ENCODE measurements at regions not wholly inside any gene's neighbourhood (a gene's known extent, or its start where the extent isn't known, plus 50 kb on each side); places are given as distances from the start of the nearest gene placed in this dataset.
"Not testable (repeated sequence)": the region's sequence is repeated elsewhere in the genome, so short reads cannot be mapped to it uniquely, and the experiment has no call there.

GRCh38 chrX:45524296-45524695, 323.6 kb upstream of the DIPK2B start:
- H3K27ac Mint-ChIP-seq, result no peak overlapping the region
- H3K27me3 Mint-ChIP-seq, result no peaks in the 10 kb centered on the region
- H3K4me1 Mint-ChIP-seq (ENCODE audit: low read depth), result no peaks in the 10 kb centered on the region
- H3K9me3 Mint-ChIP-seq, result no peaks in the 10 kb centered on the region
- H3K4me3 Mint-ChIP-seq, result no peak overlapping the region
- H3K36me3 Mint-ChIP-seq (ENCODE audit: low read depth), result no peaks in the 10 kb centered on the region

- no peaks in the 10 kb centered on the region for H3K36me3 Mint-ChIP-seq (ENCODE audit: low read depth)
- H3K9me3 Mint-ChIP-seq, result no peaks in the 10 kb centered on the region
- H3K4me3 Mint-ChIP-seq, result no peak overlapping the region
- H3K4me1 Mint-ChIP-seq (ENCODE audit: low read depth), result peaks cover 21% of the 10 kb centered on the region
- H3K27me3 Mint-ChIP-seq, result no peaks in the 10 kb centered on the region
- H3K27ac Mint-ChIP-seq, result no peak overlapping the region
Observed at GRCh38 chrX:45518552-45518951, 317.9 kb upstream of the DIPK2B start.

- H3K27ac Mint-ChIP-seq, result no peak overlapping the region
- H3K36me3 Mint-ChIP-seq (ENCODE audit: low read depth), result no peaks in the 10 kb centered on the region
- H3K27me3 Mint-ChIP-seq, result no peaks in the 10 kb centered on the region
- H3K4me1 Mint-ChIP-seq (ENCODE audit: low read depth), result peaks cover 25% of the 10 kb centered on the region
- H3K4me3 Mint-ChIP-seq, result no peak overlapping the region
- no peaks in the 10 kb centered on the region for H3K9me3 Mint-ChIP-seq
Observed at GRCh38 chrX:45517090-45517973, 316.7 kb upstream of the DIPK2B start.

- no peaks in the 10 kb centered on the region for H3K27me3 Mint-ChIP-seq
- no peaks in the 10 kb centered on the region for H3K36me3 Mint-ChIP-seq (ENCODE audit: low read depth)
- H3K4me3 Mint-ChIP-seq, result peak overlapping the region; percentile 30
- peaks cover 25% of the 10 kb centered on the region for H3K4me1 Mint-ChIP-seq (ENCODE audit: low read depth)
- no peaks in the 10 kb centered on the region for H3K9me3 Mint-ChIP-seq
- H3K27ac Mint-ChIP-seq, result peak overlapping the region; percentile 80
Observed at GRCh38 chrX:45515262-45516215, 314.9 kb upstream of the DIPK2B start.

GRCh38 chrX:45513042-45513441, 312.4 kb upstream of the DIPK2B start:
- no peaks in the 10 kb centered on the region for H3K9me3 Mint-ChIP-seq
- peaks cover 25% of the 10 kb centered on the region for H3K4me1 Mint-ChIP-seq (ENCODE audit: low read depth)
- no peaks in the 10 kb centered on the region for H3K36me3 Mint-ChIP-seq (ENCODE audit: low read depth)

GRCh38 chrX:45508454-45508853, 307.8 kb upstream of the DIPK2B start:
- H3K9me3 Mint-ChIP-seq, result no peaks in the 10 kb centered on the region
- no peak overlapping the region for H3K4me3 Mint-ChIP-seq
- H3K27ac Mint-ChIP-seq, result no peak overlapping the region
- no peaks in the 10 kb centered on the region for H3K36me3 Mint-ChIP-seq (ENCODE audit: low read depth)
- peaks cover 25% of the 10 kb centered on the region for H3K4me1 Mint-ChIP-seq (ENCODE audit: low read depth)
- no peaks in the 10 kb centered on the region for H3K27me3 Mint-ChIP-seq

More at GRCh38 chrX:45513042-45513441, 312.4 kb upstream of the DIPK2B start:
- Mint-ChIP-seq H3K4me3 (no peak overlapping the region), H3K27ac (no peak overlapping the region), H3K27me3 (no peaks in the 10 kb centered on the region)

GRCh38 chrX:45506149-45506730, 305.6 kb upstream of the DIPK2B start:
- Mint-ChIP-seq H3K9me3 (no peaks in the 10 kb centered on the region), H3K36me3 (ENCODE audit: low read depth) (no peaks in the 10 kb centered on the region), H3K27ac (no peak overlapping the region), H3K27me3 (no peaks in the 10 kb centered on the region), H3K4me1 (ENCODE audit: low read depth) (peaks cover 21% of the 10 kb centered on the region), H3K4me3 (no peak overlapping the region)

- Mint-ChIP-seq H3K27me3 (no peaks in the 10 kb centered on the region), H3K4me1 (ENCODE audit: low read depth) (peaks cover 21% of the 10 kb centered on the region), H3K9me3 (no peaks in the 10 kb centered on the region), H3K4me3 (no peak overlapping the region), H3K36me3 (ENCODE audit: low read depth) (no peaks in the 10 kb centered on the region), H3K27ac (no peak overlapping the region)
Observed at GRCh38 chrX:45505214-45505613, 304.5 kb upstream of the DIPK2B start.

- H3K27ac Mint-ChIP-seq; H3K27me3 Mint-ChIP-seq; H3K4me3 Mint-ChIP-seq; H3K36me3 Mint-ChIP-seq (ENCODE audit: low read depth); H3K9me3 Mint-ChIP-seq: not testable (repeated sequence)
- peaks cover 21% of the 10 kb centered on the region for H3K4me1 Mint-ChIP-seq (ENCODE audit: low read depth)
Observed at GRCh38 chrX:45503787-45504362, 303.2 kb upstream of the DIPK2B start.

- Mint-ChIP-seq H3K9me3 (no peaks in the 10 kb centered on the region), H3K27me3 (peaks cover 9% of the 10 kb centered on the region), H3K4me1 (ENCODE audit: low read depth) (peaks cover 21% of the 10 kb centered on the region), H3K27ac (no peak overlapping the region), H3K4me3 (no peak overlapping the region), H3K36me3 (ENCODE audit: low read depth) (no peaks in the 10 kb centered on the region)
Observed at GRCh38 chrX:45502396-45502795, 301.7 kb upstream of the DIPK2B start.

GRCh38 chrX:45497290-45497689, 296.6 kb upstream of the DIPK2B start:
- Mint-ChIP-seq H3K27ac (no peak overlapping the region), H3K9me3 (peaks cover 19% of the 10 kb centered on the region), H3K27me3 (peaks cover 22% of the 10 kb centered on the region), H3K4me3 (no peak overlapping the region), H3K4me1 (ENCODE audit: low read depth) (no peaks in the 10 kb centered on the region), H3K36me3 (ENCODE audit: low read depth) (no peaks in the 10 kb centered on the region)

GRCh38 chrX:45485719-45486118, 285.0 kb upstream of the DIPK2B start:
- no peak overlapping the region for H3K4me3 Mint-ChIP-seq

GRCh38 chrX:45479835-45480422, 279.3 kb upstream of the DIPK2B start:
- Mint-ChIP-seq H3K9me3 (no peaks in the 10 kb centered on the region), H3K4me3 (no peak overlapping the region), H3K27ac (no peak overlapping the region), H3K36me3 (ENCODE audit: low read depth) (no peaks in the 10 kb centered on the region), H3K27me3 (peaks cover 5% of the 10 kb centered on the region), H3K4me1 (ENCODE audit: low read depth) (peaks cover 11% of the 10 kb centered on the region)

More at GRCh38 chrX:45485719-45486118, 285.0 kb upstream of the DIPK2B start:
- Mint-ChIP-seq H3K27ac (no peak overlapping the region), H3K4me1 (ENCODE audit: low read depth) (no peaks in the 10 kb centered on the region), H3K27me3 (no peaks in the 10 kb centered on the region), H3K9me3 (peaks cover 4% of the 10 kb centered on the region), H3K36me3 (ENCODE audit: low read depth) (no peaks in the 10 kb centered on the region)

- H3K4me3 Mint-ChIP-seq, result no peak overlapping the region
- H3K36me3 Mint-ChIP-seq (ENCODE audit: low read depth), result no peaks in the 10 kb centered on the region
- peaks cover 5% of the 10 kb centered on the region for H3K27me3 Mint-ChIP-seq
- no peak overlapping the region for H3K27ac Mint-ChIP-seq
- H3K4me1 Mint-ChIP-seq (ENCODE audit: low read depth), result peaks cover 11% of the 10 kb centered on the region
- no peaks in the 10 kb centered on the region for H3K9me3 Mint-ChIP-seq
Observed at GRCh38 chrX:45479196-45479834, 278.6 kb upstream of the DIPK2B start.
